SK-N-SH (cell line): ENCODE measurements at regions not wholly inside any gene's neighbourhood (a gene's known extent, or its start where the extent isn't known, plus 50 kb on each side); places are given as distances from the start of the nearest gene placed in this dataset.

ENCODE experiments used
- CHD2 ChIP-seq: fragments of 150-350 bp; IDR thresholded peaks from 2 replicates; pipeline ENCODE4 v1.6.1; 2018; ENCODE audit warnings: low read length; ENCODE audit not compliant: partially characterized antibody
- CTCF ChIP-seq: fragments of 200-600 bp; sonication (generic); IDR thresholded peaks from 2 replicates; pipeline ENCODE4 v1.6.1; 2017; ENCODE audit warnings: antibody characterized with exemption, mild to moderate bottlenecking, moderate library complexity
- PBX3 ChIP-seq: IDR thresholded peaks from 2 replicates; pipeline ENCODE4; 2012

GRCh38 chr12:20282401-20282800 is 85.9 kb upstream of the PDE3A start:
- no peak for TF ChIP-seq PBX3
- TF ChIP-seq CHD2, result no peak
- TF ChIP-seq CTCF, result no peak
